ENCODE measurements at regions not wholly inside any gene's neighbourhood (a gene's known extent, or its start where the extent isn't known, plus 50 kb on each side); places are given as distances from the start of the nearest gene placed in this dataset.
"Not testable (repeated sequence)": the region's sequence is repeated elsewhere in the genome, so short reads cannot be mapped to it uniquely, and the experiment has no call there.

DNA sequence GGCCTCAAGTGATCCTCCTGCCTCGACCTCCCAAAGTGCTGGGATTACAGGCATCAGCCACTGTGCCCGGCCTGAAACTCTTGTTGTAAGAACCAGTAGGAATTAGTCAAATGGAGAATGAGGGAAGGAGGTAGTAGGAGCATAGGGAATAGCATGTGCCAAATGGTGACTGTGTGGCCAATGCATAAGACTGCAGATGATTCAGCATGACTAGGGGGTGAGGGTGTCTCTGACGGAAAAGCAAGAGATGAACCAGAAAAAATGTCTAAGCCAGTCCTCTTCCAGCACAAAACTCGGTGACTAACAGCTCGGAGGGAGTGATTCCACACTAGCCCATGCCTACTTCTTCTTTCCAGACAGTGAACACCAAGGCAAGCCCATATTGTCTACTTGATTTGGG, 58.2 kb upstream of the DUSP21 start:
- no peaks in the 10 kb centered on the region for H3K27me3 Mint-ChIP-seq
- DNase-seq = no peak
- no peaks in the 10 kb centered on the region for H3K9me3 Mint-ChIP-seq
- H3K27ac Mint-ChIP-seq = no peak overlapping the region
- H3K36me3 Mint-ChIP-seq = no peaks in the 10 kb centered on the region
- H3K4me3 Mint-ChIP-seq = no peak overlapping the region
- intact Hi-C loops (cut with micrococcal nuclease) = no loop called here
- CTCF ChIA-PET = no interaction called here
- H3K4me1 Mint-ChIP-seq (ENCODE audit: low read depth) = no peaks in the 10 kb centered on the region
- POLR2A ChIA-PET = no interaction called here

DNA sequence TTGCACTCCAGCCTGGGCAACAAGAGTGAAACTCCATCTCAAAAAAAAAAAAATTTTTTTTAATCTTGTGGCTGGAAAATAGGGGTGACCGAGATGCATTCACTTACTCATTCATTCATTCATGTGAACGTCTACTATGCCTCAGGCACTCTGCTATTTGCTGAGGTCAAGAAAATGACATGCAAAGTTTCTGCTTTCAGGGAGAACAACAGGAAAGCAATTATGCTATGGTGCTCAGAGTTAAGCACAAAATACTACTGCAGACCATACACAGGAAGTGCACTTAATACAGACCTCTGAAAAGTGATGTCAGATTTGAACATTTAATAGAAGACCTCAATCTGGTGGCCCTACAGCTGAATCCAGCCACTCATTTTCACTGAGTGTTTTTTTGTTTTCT, 59.6 kb upstream of the DUSP21 start:
- Mint-ChIP-seq H3K36me3 (no peaks in the 10 kb centered on the region), H3K27me3 (no peaks in the 10 kb centered on the region), H3K27ac (no peak overlapping the region), H3K9me3 (no peaks in the 10 kb centered on the region), H3K4me1 (ENCODE audit: low read depth) (no peaks in the 10 kb centered on the region), H3K4me3 (no peak overlapping the region)
- POLR2A ChIA-PET = no interaction called here
- intact Hi-C loops (cut with micrococcal nuclease) = no loop called here
- DNase-seq = no peak
- CTCF ChIA-PET = no interaction called here

DNA sequence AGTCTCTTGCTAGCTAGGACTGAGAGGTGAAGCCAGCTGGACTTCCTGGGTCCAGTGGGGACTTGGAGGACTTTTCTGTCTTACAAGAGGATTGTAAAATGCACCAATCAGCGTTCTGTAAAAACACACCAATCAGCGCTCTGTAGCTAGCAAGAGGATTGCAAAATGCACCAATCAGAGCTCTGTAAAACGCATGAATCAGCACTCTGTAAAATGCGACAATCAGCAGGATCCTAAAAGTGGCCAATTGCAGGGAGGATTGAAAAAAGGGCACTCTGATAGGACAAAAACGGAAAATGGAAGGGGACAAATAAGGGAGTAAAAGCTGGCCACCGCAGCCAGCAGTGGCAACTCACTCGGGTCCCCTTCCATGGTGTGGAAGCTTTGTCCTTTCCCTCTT, 65.6 kb upstream of the DUSP21 start:
- H3K4me1 Mint-ChIP-seq (ENCODE audit: low read depth) = no peaks in the 10 kb centered on the region
- no peak for DNase-seq

DNA sequence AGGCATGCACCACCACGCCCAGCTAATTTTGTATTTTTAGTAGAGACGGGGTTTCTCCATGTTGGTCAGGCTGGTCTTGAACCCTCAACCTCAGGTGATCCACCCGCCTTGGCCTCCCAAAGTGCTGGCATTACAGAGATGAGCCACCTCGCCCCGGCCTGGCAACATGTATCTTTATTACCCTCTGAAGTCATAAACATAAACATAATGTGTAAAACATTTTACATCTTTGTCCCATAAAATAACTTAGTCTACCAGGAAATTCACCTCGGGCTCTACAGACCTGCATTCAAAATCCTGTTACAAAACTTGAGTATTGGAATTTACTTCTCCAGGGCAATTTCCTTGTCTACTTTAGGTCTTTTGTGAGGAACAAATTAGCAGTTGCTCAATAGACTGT, 68.1 kb upstream of the DUSP21 start:
- CTCF ChIA-PET = interaction anchor here (0.7 kb wide), 1 partner anchor 301 kb away, joined by 5 read pairs; no protein-coding TSS in a partner anchor

More for the DNA sequence above, 65.6 kb upstream of the DUSP21 start:
- Mint-ChIP-seq H3K36me3 (no peaks in the 10 kb centered on the region), H3K4me3 (no peak overlapping the region), H3K27ac (no peak overlapping the region), H3K27me3 (no peaks in the 10 kb centered on the region), H3K9me3 (no peaks in the 10 kb centered on the region)
- ChIA-PET POLR2A (no interaction called here), CTCF (no interaction called here)
- intact Hi-C loops (cut with micrococcal nuclease) = no loop called here

DNA sequence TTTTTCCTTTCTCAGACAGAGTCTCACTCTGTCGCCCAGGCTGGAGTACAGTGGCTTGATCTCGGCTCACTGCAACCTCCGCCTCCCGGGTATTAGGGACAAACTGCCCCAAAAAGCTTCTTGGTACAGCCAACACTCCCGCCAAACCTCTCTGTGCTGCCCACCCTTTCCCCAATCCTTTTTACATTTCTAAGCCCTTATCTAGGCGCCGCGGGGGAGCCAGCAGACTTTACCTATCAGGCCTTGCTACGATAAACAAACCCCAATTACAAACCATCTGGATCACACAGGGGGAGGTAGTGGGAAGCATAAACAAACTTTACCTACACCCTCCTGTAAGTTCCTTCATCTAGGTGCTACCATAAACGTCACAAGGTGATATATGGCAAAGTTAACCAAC, 69.8 kb upstream of the DUSP21 start:
- intact Hi-C loops (cut with micrococcal nuclease); H3K27me3 Mint-ChIP-seq; CTCF ChIA-PET; POLR2A ChIA-PET; H3K36me3 Mint-ChIP-seq; H3K27ac Mint-ChIP-seq; H3K9me3 Mint-ChIP-seq; H3K4me1 Mint-ChIP-seq (ENCODE audit: low read depth); DNase-seq; H3K4me3 Mint-ChIP-seq: not testable (repeated sequence)

More for the DNA sequence above, 68.1 kb upstream of the DUSP21 start:
- Mint-ChIP-seq H3K27me3 (no peaks in the 10 kb centered on the region), H3K4me3 (no peak overlapping the region), H3K36me3 (no peaks in the 10 kb centered on the region), H3K27ac (no peak overlapping the region), H3K4me1 (ENCODE audit: low read depth) (no peaks in the 10 kb centered on the region), H3K9me3 (no peaks in the 10 kb centered on the region)
- intact Hi-C loops (cut with micrococcal nuclease) = no loop called here
- POLR2A ChIA-PET = no interaction called here
- DNase-seq = no peak

DNA sequence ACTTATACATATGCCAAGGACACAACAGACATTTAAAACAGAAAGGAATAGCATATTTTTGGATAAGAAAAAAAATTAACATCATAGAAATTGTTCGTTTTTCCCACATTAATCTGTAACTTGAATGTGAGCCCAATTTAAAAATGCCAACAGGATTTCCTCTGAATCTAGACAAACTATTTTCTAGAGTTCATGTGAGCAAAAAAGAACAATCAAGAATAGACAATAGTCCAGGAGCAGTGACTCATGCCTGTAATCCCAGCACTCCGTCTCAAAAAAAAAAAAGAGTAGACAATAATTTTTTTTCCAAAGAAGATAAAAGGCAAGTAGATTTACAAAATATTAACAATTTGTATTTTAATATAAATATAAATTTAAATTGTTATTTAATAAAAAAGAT, 73.7 kb upstream of the DUSP21 start:
- Mint-ChIP-seq H3K9me3 (no peaks in the 10 kb centered on the region), H3K27ac (no peak overlapping the region), H3K4me1 (ENCODE audit: low read depth) (no peaks in the 10 kb centered on the region), H3K27me3 (no peaks in the 10 kb centered on the region), H3K36me3 (no peaks in the 10 kb centered on the region), H3K4me3 (no peak overlapping the region)
- ChIA-PET POLR2A (no interaction called here), CTCF (no interaction called here)
- DNase-seq = no peak
- intact Hi-C loops (cut with micrococcal nuclease) = no loop called here

DNA sequence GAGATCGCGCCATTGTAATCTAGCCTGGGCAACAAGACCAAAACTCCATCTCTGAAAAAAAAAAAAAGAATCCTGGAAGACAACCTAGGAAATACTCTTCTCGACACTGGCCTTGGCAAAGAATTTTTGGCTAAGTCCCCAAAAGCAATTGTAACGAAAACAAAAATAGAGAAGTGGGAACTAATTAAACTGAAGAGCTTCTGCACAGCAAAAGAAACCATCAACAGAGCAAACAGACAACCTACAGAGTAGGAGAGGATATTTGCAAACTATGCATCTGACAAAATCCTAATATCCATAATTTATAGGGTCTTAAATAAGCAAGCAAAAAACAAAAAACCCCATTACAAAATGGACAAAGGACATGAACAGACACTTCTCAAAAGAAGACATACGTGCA, 76.5 kb upstream of the DUSP21 start:
- intact Hi-C loops (cut with micrococcal nuclease) = no loop called here
- POLR2A ChIA-PET = no interaction called here
- CTCF ChIA-PET = no interaction called here
- H3K36me3 Mint-ChIP-seq = no peaks in the 10 kb centered on the region
- no peaks in the 10 kb centered on the region for H3K9me3 Mint-ChIP-seq
- H3K4me1 Mint-ChIP-seq (ENCODE audit: low read depth) = no peaks in the 10 kb centered on the region
- H3K27me3 Mint-ChIP-seq = no peaks in the 10 kb centered on the region
- DNase-seq = no peak
- no peak overlapping the region for H3K27ac Mint-ChIP-seq
- no peak overlapping the region for H3K4me3 Mint-ChIP-seq

DNA sequence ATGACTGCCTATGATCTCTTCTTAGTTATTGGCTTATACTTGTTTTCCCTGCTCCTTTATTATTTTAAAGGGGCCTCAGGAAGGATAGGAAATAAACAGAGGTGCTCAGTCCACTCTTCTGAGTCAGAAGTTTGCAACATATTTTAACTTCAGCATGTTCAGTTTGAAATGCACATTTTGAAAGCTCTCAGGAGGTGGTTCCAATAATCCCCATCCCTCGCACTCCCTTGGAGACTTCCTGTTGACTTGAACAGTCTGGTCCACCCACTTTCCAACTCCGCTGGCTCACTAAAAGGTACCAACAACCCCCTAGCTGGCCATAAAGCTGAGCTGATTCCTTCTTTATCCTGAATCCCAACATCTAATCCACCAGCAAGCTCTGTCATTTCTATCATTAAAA, 78.3 kb upstream of the DUSP21 start:
- no peak overlapping the region for H3K4me3 Mint-ChIP-seq
- POLR2A ChIA-PET = no interaction called here
- H3K27ac Mint-ChIP-seq = no peak overlapping the region
- H3K9me3 Mint-ChIP-seq = no peaks in the 10 kb centered on the region
- H3K36me3 Mint-ChIP-seq = no peaks in the 10 kb centered on the region
- CTCF ChIA-PET = no interaction called here
- intact Hi-C loops (cut with micrococcal nuclease) = no loop called here
- H3K27me3 Mint-ChIP-seq = peaks cover 1% of the 10 kb centered on the region
- DNase-seq = no peak
- no peaks in the 10 kb centered on the region for H3K4me1 Mint-ChIP-seq (ENCODE audit: low read depth)

DNA sequence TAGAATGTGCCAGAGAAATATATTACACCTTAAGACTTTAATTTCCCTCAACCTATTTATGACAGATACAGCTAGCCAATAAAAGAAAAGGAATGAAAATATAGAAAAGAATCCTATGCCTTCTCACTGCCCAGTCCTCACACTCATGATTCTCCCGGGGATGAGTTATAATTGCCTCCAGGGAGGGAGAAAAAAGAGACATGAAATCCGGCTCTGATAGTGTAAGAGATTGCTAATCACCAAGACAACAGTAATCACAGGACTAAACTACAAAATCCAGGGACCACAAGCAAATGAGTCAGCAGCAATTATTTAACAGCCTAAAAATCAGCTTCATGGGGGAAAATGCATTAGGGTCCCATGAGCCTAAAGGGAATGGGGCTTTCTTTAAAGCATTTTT, 95.9 kb upstream of the DUSP21 start:
- DNase-seq = no peak
- no peak overlapping the region for H3K4me3 Mint-ChIP-seq
- H3K9me3 Mint-ChIP-seq = no peaks in the 10 kb centered on the region
- H3K36me3 Mint-ChIP-seq = no peaks in the 10 kb centered on the region
- peaks cover 6% of the 10 kb centered on the region for H3K4me1 Mint-ChIP-seq (ENCODE audit: low read depth)
- ChIA-PET POLR2A (no interaction called here), CTCF (no interaction called here)
- intact Hi-C loops (cut with micrococcal nuclease) = no loop called here
- no peaks in the 10 kb centered on the region for H3K27me3 Mint-ChIP-seq
- H3K27ac Mint-ChIP-seq = no peak overlapping the region

DNA sequence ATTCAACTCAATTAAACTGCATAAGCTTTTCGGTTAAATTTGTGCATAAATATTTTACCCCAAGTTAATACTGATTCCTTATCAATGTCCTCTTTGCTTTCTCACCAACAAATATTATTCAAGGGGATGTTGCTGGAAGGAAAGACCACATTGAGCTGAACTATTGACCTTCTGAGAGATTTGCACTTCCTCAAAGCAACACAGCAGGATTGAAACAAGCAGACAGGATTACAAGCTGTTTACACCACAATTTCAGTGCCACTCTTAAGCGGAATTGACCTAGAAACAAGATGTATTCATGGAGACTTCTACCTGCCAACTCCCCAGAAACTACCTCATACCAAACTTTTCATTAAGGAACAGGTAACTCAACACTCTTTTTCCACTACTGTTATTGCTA, 96.5 kb upstream of the DUSP21 start:
- no peak for DNase-seq
- CTCF ChIA-PET = no interaction called here
- no peak overlapping the region for H3K27ac Mint-ChIP-seq
- intact Hi-C loops (cut with micrococcal nuclease) = no loop called here
- no peak overlapping the region for H3K4me3 Mint-ChIP-seq
- peaks cover 6% of the 10 kb centered on the region for H3K4me1 Mint-ChIP-seq (ENCODE audit: low read depth)
- POLR2A ChIA-PET = no interaction called here
- no peaks in the 10 kb centered on the region for H3K9me3 Mint-ChIP-seq
- H3K36me3 Mint-ChIP-seq = no peaks in the 10 kb centered on the region
- no peaks in the 10 kb centered on the region for H3K27me3 Mint-ChIP-seq

DNA sequence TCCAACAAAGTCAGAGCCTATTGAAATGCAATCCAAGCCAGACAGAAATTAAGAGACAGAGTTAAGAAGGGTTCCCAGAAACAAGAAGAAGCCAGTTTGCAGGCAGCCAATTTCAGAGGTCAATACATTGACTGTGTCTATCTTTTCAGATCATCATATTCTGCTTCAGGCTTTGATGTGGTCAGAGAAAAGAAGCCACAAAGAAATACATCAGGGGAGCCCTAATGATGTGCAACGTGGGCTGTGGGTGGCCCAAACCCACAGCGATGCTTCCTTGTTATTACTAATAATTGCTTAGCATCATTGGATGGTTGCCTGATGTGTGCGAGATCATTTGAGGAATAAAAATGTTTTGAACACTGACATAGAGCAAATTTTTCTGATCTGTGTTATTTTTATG, 99.0 kb upstream of the DUSP21 start:
- Mint-ChIP-seq H3K4me1 (ENCODE audit: low read depth) (peaks cover 6% of the 10 kb centered on the region), H3K27ac (no peak overlapping the region), H3K36me3 (no peaks in the 10 kb centered on the region), H3K4me3 (no peak overlapping the region), H3K9me3 (no peaks in the 10 kb centered on the region), H3K27me3 (no peaks in the 10 kb centered on the region)
- POLR2A ChIA-PET = no interaction called here
- CTCF ChIA-PET = no interaction called here
- intact Hi-C loops (cut with micrococcal nuclease) = no loop called here
- no peak for DNase-seq

DNA sequence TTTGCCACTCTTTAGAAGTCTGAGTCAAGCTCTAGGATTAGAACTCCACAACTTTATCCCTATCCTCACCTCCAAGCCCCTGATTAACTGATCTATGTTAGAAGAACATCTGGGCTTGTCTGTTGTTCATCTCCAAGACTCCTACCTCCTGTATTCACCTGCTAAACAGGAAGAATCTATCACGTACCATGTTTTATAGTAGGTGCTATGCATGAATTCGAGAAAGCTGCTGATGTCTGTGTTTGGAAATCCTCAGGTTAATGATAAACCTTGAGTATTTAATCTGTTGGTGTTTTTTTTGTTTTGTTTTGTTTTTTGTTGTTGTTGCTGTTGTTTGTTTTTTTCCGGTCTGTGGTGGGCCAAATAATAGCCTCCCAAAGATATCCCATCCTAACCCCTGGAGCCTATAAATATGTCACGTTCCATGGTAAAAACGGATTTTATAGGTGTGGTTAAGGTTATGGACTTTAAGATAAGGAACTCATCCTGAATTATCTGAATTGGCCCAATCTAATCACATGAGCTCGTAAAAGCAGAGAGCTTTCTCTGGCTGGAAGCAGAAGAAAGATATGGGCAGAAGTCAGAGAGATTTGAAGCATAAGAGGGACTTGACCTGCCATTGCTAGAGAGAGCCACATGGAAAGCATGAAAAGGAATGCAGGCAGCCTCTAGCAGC, 101.2 kb upstream of the DUSP21 start:
- Mint-ChIP-seq H3K9me3 (no peaks in the 10 kb centered on the region), H3K27ac (no peak overlapping the region), H3K4me1 (ENCODE audit: low read depth) (peaks cover 6% of the 10 kb centered on the region), H3K36me3 (no peaks in the 10 kb centered on the region), H3K4me3 (no peak overlapping the region), H3K27me3 (peaks cover 4% of the 10 kb centered on the region)
- intact Hi-C loops (cut with micrococcal nuclease) = no loop called here
- no peak for DNase-seq
- CTCF ChIA-PET = no interaction called here
- POLR2A ChIA-PET = no interaction called here

DNA sequence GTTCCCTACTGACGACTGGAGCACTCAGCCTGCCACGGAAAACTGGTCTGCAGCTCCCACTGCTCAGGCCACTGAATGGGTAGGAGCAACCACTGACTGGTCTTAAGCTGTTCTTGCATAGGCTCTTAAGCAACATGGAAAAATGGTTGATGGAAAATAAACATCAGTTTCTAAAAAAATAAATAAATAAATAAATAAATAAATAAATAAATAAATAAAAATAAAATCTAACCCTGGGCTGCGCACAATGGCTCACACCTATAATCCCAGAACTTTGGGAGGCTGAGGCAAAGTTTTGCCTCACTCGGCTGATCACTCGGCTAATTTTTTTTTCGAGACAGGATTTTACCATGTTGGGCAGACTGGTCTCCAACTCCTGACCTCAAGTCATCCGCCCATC, 102.0 kb upstream of the DUSP21 start:
- H3K36me3 Mint-ChIP-seq; H3K27me3 Mint-ChIP-seq; POLR2A ChIA-PET; CTCF ChIA-PET; H3K4me3 Mint-ChIP-seq; H3K4me1 Mint-ChIP-seq (ENCODE audit: low read depth); H3K9me3 Mint-ChIP-seq; DNase-seq; H3K27ac Mint-ChIP-seq; intact Hi-C loops (cut with micrococcal nuclease): not testable (repeated sequence)

DNA sequence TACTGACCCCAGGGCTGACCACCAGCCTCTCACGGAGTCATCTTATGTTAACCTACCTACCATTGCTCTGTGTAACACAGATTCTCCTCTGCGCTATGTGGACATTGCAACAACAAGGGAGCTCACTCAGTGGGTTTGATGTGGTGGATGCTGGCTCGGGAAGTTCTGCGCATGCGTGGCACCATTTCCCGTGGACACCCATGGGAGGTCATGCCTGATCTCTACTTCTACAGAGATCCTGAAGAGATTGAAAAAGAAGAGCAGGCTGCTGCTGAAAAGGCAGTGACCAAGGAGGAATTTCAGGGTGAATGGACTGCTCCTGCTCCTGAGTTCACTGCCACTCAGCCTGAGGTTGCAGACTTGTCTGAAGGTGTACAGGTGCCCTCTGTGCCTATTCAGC, 102.4 kb upstream of the DUSP21 start:
- H3K27me3 Mint-ChIP-seq; POLR2A ChIA-PET; H3K4me3 Mint-ChIP-seq; H3K27ac Mint-ChIP-seq; H3K9me3 Mint-ChIP-seq; DNase-seq; H3K36me3 Mint-ChIP-seq; CTCF ChIA-PET; H3K4me1 Mint-ChIP-seq (ENCODE audit: low read depth); intact Hi-C loops (cut with micrococcal nuclease): not testable (repeated sequence)

All from activated CD4-positive, alpha-beta memory T cell treated with anti-CD3 and anti-CD28 coated beads for 36 hours (primary cell).